Tibial nerve (tissue), 4 donors: ENCODE measurements at regions not wholly inside any gene's neighbourhood (a gene's known extent, or its start where the extent isn't known, plus 50 kb on each side); places are given as distances from the start of the nearest gene placed in this dataset.

Experiments
- DNase-seq, 2 donors: peaks; one replicate each; pipeline ENCODE4 v3.0.0-alpha.2; 2019; ENCODE audit warnings: low spot score in 2 of 2
- H3K27ac ChIP-seq, 4 donors: fragments of 200-600 bp; sonication (generic) in 3 of 4; one replicate each; pipeline ENCODE4 v1.5.1; 2017 to 2019; ENCODE audit warnings: mild to moderate bottlenecking in 1 of 4
- H3K27me3 ChIP-seq, 2 donors: fragments of 200-600 bp; sonication (generic) in 1 of 2; one replicate each; pipeline versions ENCODE4 v1.5.1 to v1.6.0; 2017 to 2019
- H3K36me3 ChIP-seq, 3 donors: fragments of 200-600 bp; sonication (generic); one replicate each; pipeline ENCODE4 v1.5.1; 2018 to 2019
- H3K4me1 ChIP-seq, 4 donors: fragments of 200-600 bp; sonication (generic) in 3 of 4; one replicate each; pipeline ENCODE4 v1.5.1; 2017 to 2019
- H3K4me3 ChIP-seq, 4 donors: fragments of 200-600 bp; sonication (generic) in 3 of 4; one replicate each; pipeline ENCODE4 v1.5.1; 2017 to 2019; ENCODE audit warnings: mild to moderate bottlenecking in 1 of 4, moderate library complexity in 1 of 4
- H3K9me3 ChIP-seq, 4 donors: fragments of 200-600 bp; sonication (generic) in 3 of 4; one replicate each; pipeline ENCODE4 v1.5.1; 2017 to 2019
- CTCF ChIP-seq, 5 experiments: fragments of 200-600 bp in 3 of 5; fragments of 450-650 bp in 2 of 5; sonication (generic) in 3 of 5; IDR thresholded peaks; one replicate each; pipeline ENCODE4 v1.5.1; 2016 to 2019; ENCODE audit warnings: antibody characterized with exemption in 5 of 5, mild to moderate bottlenecking in 3 of 5, moderate library complexity in 2 of 5
- EP300 ChIP-seq, 2 donors: sonication (generic); formaldehyde crosslinking; IDR thresholded peaks; one replicate each; pipeline ENCODE4 v1.6.1; 2017; ENCODE audit warnings: antibody characterized with exemption in 2 of 2, mild to moderate bottlenecking in 1 of 2
- POLR2A ChIP-seq, 2 donors: fragments of 450-650 bp; IDR thresholded peaks; one replicate each; pipeline ENCODE4 v1.6.1; 2017; ENCODE audit warnings: antibody characterized with exemption in 2 of 2, mild to moderate bottlenecking in 2 of 2, moderate library complexity in 2 of 2
- WGBS, 2 donors: methylation state at CpG; one replicate each; pipeline ENCODE4 v1.1.5; 2018; 5-methylcytosine and 5-hydroxymethylcytosine counted together

GRCh38 chr2:126835261-126835660 is 63.4 kb upstream of the TEX51 start:
- Histone ChIP-seq H3K27me3 (no peaks in the 10 kb centered on the region), H3K4me3 (no peak overlapping the region), H3K27ac (no peak overlapping the region), H3K9me3 (no peaks in the 10 kb centered on the region), H3K36me3 (no peaks in the 10 kb centered on the region), H3K4me1 (no peaks in the 10 kb centered on the region)
- TF ChIP-seq POLR2A (IDR thresholded peaks at IDR 0.05) (no peak), CTCF (IDR thresholded peaks at IDR 0.05) (no peak), EP300 (IDR thresholded peaks at IDR 0.05) (no peak)
- WGBS, 2 donors = 94 to 95% methylated on average over 8 of the region's 8 CpGs
- no peak for DNase-seq

- Histone ChIP-seq H3K27me3 (no peaks in the 10 kb centered on the region), H3K9me3 (no peaks in the 10 kb centered on the region), H3K4me3 (no peak overlapping the region), H3K27ac (no peak overlapping the region), H3K4me1 (no peaks in the 10 kb centered on the region), H3K36me3 (no peaks in the 10 kb centered on the region)
- no peak for DNase-seq
- no peak for TF ChIP-seq POLR2A (IDR thresholded peaks at IDR 0.05)
- TF ChIP-seq EP300 (IDR thresholded peaks at IDR 0.05) = no peak
- no peak for TF ChIP-seq CTCF (IDR thresholded peaks at IDR 0.05)
- 61 to 67% methylated on average over 9 to 10 of the region's 10 CpGs for WGBS, 2 donors
Measured at GRCh38 chr2:126835831-126836230, 62.9 kb upstream of the TEX51 start.

GRCh38 chr2:126836761-126837679 is 61.7 kb upstream of the TEX51 start:
- no peak overlapping the region for H3K4me3 ChIP-seq
- WGBS, 2 donors = 85 to 90% methylated on average over 20 of the region's 20 CpGs
- H3K4me1 ChIP-seq = no peaks in the 10 kb centered on the region
- H3K36me3 ChIP-seq = no peaks in the 10 kb centered on the region
- no peak for DNase-seq
- H3K27ac ChIP-seq = no peak overlapping the region
- no peaks in the 10 kb centered on the region for H3K9me3 ChIP-seq
- no peaks in the 10 kb centered on the region for H3K27me3 ChIP-seq
- no peak for TF ChIP-seq POLR2A (IDR thresholded peaks at IDR 0.05)
- no peak for TF ChIP-seq EP300 (IDR thresholded peaks at IDR 0.05)
- TF ChIP-seq CTCF (IDR thresholded peaks at IDR 0.05) = no peak

GRCh38 chr2:126837966-126838715 is 60.5 kb upstream of the TEX51 start:
- no peaks in the 10 kb centered on the region for H3K36me3 ChIP-seq
- H3K9me3 ChIP-seq = no peaks in the 10 kb centered on the region
- H3K4me1 ChIP-seq = no peaks in the 10 kb centered on the region
- H3K4me3 ChIP-seq = no peak overlapping the region
- 83 to 84% methylated on average over 11 of the region's 11 CpGs for WGBS, 2 donors
- TF ChIP-seq POLR2A (IDR thresholded peaks at IDR 0.05) = no peak
- TF ChIP-seq EP300 (IDR thresholded peaks at IDR 0.05) = no peak
- TF ChIP-seq CTCF (IDR thresholded peaks at IDR 0.05) = no peak
- no peak for DNase-seq
- H3K27me3 ChIP-seq = no peaks in the 10 kb centered on the region
- no peak overlapping the region for H3K27ac ChIP-seq

GRCh38 chr2:126838716-126838985 is 60.0 kb upstream of the TEX51 start:
- H3K27me3 ChIP-seq = no peaks in the 10 kb centered on the region
- TF ChIP-seq EP300 (IDR thresholded peaks at IDR 0.05) (no peak), POLR2A (IDR thresholded peaks at IDR 0.05) (no peak), CTCF (IDR thresholded peaks at IDR 0.05) (no peak)
- H3K4me1 ChIP-seq = no peaks in the 10 kb centered on the region
- no peak overlapping the region for H3K27ac ChIP-seq
- DNase-seq = no peak
- H3K9me3 ChIP-seq = no peaks in the 10 kb centered on the region
- no peak overlapping the region for H3K4me3 ChIP-seq
- H3K36me3 ChIP-seq = no peaks in the 10 kb centered on the region
- WGBS, 2 donors = 54 to 58% methylated on average over 3 of the region's 3 CpGs
